Left lung (tissue), 4 donors: ENCODE measurements at regions not wholly inside any gene's neighbourhood (a gene's known extent, or its start where the extent isn't known, plus 50 kb on each side); places are given as distances from the start of the nearest gene placed in this dataset.

ENCODE experiments used
- ATAC-seq: fragments of 200-7000 bp; cut with Tn5 transposase; one replicate; pipeline ENCODE4 v1.9.1; 2020; ENCODE audit warnings: moderate library complexity
- DNase-seq, 4 donors: peaks; one replicate each; pipeline ENCODE4 v3.0.0-alpha.2; 2013 to 2020
- H3K27ac ChIP-seq, 2 donors: fragments of 200-600 bp; sonication (generic) in 1 of 2; one replicate each; pipeline versions ENCODE4 v1.5.0 to v1.8.0; 2020 to 2021
- H3K27me3 ChIP-seq, 2 donors: fragments of 200-600 bp; sonication (generic) in 1 of 2; one replicate each; pipeline versions ENCODE4 v1.5.0 to v1.8.0; 2020 to 2021
- H3K36me3 ChIP-seq, 2 donors: fragments of 200-600 bp; sonication (generic) in 1 of 2; one replicate each; pipeline versions ENCODE4 v1.5.0 to v1.8.0; 2020 to 2021
- H3K4me1 ChIP-seq, 2 donors: fragments of 200-600 bp; one replicate each; pipeline ENCODE4 v1.8.0; 2021
- H3K4me3 ChIP-seq, 2 donors: fragments of 200-600 bp; sonication (generic) in 1 of 2; one replicate each; pipeline versions ENCODE4 v1.5.0 to v1.8.0; 2020 to 2021; ENCODE audit warnings: mild to moderate bottlenecking in 1 of 2
- H3K9me3 ChIP-seq, 2 donors: fragments of 200-600 bp; sonication (generic) in 1 of 2; one replicate each; pipeline versions ENCODE4 v1.5.0 to v1.8.0; 2020 to 2021
- CTCF ChIP-seq, 2 donors: fragments of 200-600 bp; sonication (generic) in 1 of 2; IDR thresholded peaks; one replicate each; pipeline versions ENCODE4 v1.5.0 to v1.8.0; 2021; ENCODE audit warnings: antibody characterized with exemption in 2 of 2
- intact Hi-C, 2 donors: fragments of 100-400 bp; cut with DNase I; formaldehyde crosslinking; loops; one replicate each; pipeline versions ENCODE4 v1.11.2 to v1.14.2; 2022
- donor health status: DM: no; HTN: yes; CAD: no.
- donor health status: DM: no; HTN: no; CAD: no.

- H3K4me1 ChIP-seq, result no peaks in the 10 kb centered on the region
- TF ChIP-seq CTCF (IDR thresholded peaks at IDR 0.05), result no peak
- DNase-seq (no peak), ATAC-seq (no peak)
- H3K36me3 ChIP-seq, result no peaks in the 10 kb centered on the region
- no peaks in the 10 kb centered on the region for H3K27me3 ChIP-seq
- no peak overlapping the region for H3K4me3 ChIP-seq
- no peak overlapping the region for H3K27ac ChIP-seq
- intact Hi-C loops, result no loop called here
- no peaks in the 10 kb centered on the region for H3K9me3 ChIP-seq
These were observed 63.0 kb downstream of the C5orf15 start for GRCh38 chr5:133905424-133905823.

- DNase-seq, result no peak
- no peak overlapping the region for H3K4me3 ChIP-seq
- intact Hi-C loops, result no loop called here
- H3K9me3 ChIP-seq, result no peaks in the 10 kb centered on the region
- ATAC-seq, result no peak
- H3K4me1 ChIP-seq, result no peaks in the 10 kb centered on the region
- H3K27ac ChIP-seq, result no peak overlapping the region
- H3K27me3 ChIP-seq, result no peaks in the 10 kb centered on the region
- H3K36me3 ChIP-seq, result no peaks in the 10 kb centered on the region
- TF ChIP-seq CTCF (IDR thresholded peaks at IDR 0.05), result no peak
These were observed 63.8 kb downstream of the C5orf15 start for GRCh38 chr5:133904641-133905040.

- TF ChIP-seq CTCF (IDR thresholded peaks at IDR 0.05), result no peak
- no peak overlapping the region for H3K4me3 ChIP-seq
- no peaks in the 10 kb centered on the region for H3K27me3 ChIP-seq
- H3K4me1 ChIP-seq, result no peaks in the 10 kb centered on the region
- no peak overlapping the region for H3K27ac ChIP-seq
- intact Hi-C loops, result no loop called here
- no peaks in the 10 kb centered on the region for H3K36me3 ChIP-seq
- DNase-seq, result no peak
- no peaks in the 10 kb centered on the region for H3K9me3 ChIP-seq
- ATAC-seq, result no peak
These were observed 65.8 kb downstream of the C5orf15 start for GRCh38 chr5:133902511-133903118.

- no peaks in the 10 kb centered on the region for H3K27me3 ChIP-seq
- TF ChIP-seq CTCF (IDR thresholded peaks at IDR 0.05), result no peak
- no peaks in the 10 kb centered on the region for H3K4me1 ChIP-seq
- no peak for ATAC-seq
- no peak overlapping the region for H3K4me3 ChIP-seq
- no peak overlapping the region for H3K27ac ChIP-seq
- no peaks in the 10 kb centered on the region for H3K9me3 ChIP-seq
- DNase-seq, result no peak
- no peaks in the 10 kb centered on the region for H3K36me3 ChIP-seq
- intact Hi-C loops, result no loop called here
These were observed 67.7 kb downstream of the C5orf15 start for GRCh38 chr5:133900534-133901270.

- no peak for TF ChIP-seq CTCF (IDR thresholded peaks at IDR 0.05)
- DNase-seq (no peak), ATAC-seq (no peak)
- Histone ChIP-seq H3K4me3 (no peak overlapping the region), H3K9me3 (no peaks in the 10 kb centered on the region), H3K36me3 (no peaks in the 10 kb centered on the region), H3K27ac (no peak overlapping the region), H3K27me3 (no peaks in the 10 kb centered on the region), H3K4me1 (no peaks in the 10 kb centered on the region)
- intact Hi-C loops, result no loop called here
These were observed 68.9 kb downstream of the C5orf15 start for GRCh38 chr5:133899506-133899905.
